ENCODE measurements at regions not wholly inside any gene's neighbourhood (a gene's known extent, or its start where the extent isn't known, plus 50 kb on each side); places are given as distances from the start of the nearest gene placed in this dataset.

DNA sequence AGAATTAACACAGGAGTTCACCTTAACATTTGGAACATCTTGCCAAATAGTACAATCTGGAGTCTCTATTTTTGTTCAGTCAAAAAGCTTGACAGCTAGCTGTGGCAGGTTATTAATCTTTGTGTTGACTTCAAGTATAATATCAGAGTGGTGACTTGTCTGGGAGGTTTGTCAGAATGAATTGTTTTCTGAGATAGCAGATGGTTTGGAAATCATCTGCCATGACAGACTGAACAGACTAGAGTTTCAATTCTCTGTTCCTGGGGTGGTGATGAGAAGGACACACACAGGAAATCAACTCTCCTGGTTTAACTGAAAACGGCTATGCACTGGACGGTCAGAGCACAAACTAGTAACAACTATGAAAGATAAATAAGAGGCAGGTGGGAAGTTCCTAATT lies 203.3 kb upstream of the EMCN start:
- DNase-seq: no peak

DNA sequence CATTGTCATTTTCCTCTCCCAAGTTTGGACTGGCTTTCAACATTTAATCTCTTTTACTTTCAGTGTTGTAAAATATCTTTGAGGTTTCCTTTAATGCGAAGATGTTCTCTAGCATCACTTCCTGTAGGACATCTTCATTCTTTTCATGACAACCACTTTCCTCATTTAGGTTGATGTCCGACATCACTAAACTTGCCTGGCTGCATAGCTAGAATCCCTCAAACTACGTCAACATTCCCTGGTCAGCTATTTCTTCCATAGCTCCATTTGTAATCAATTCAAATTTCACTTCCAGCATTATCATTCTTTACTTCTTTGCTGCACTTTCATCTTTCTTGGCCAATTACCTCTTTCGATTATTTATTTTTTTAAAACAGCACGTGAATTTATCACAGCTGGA lies 198.6 kb upstream of the EMCN start:
- DNase-seq: no peak

DNA sequence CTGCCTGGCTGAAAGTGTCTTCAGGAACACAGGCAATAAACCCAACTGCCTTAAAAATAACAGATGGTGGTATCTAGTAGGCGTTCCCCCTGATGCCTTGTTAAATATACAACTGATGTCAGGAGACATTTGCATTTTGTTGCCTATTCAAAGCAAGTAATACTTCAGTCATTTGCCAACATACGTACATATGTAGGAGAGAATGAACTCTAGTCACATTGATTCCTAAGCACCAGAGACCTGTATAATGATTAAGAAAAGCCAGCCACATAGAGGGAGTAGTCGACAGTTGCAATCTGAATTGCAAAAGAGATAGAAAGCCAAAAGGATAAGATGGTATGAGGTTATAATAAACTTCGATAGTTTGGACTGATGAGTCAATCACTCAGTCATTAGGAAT lies 191.0 kb upstream of the EMCN start:
- no peak for DNase-seq

DNA sequence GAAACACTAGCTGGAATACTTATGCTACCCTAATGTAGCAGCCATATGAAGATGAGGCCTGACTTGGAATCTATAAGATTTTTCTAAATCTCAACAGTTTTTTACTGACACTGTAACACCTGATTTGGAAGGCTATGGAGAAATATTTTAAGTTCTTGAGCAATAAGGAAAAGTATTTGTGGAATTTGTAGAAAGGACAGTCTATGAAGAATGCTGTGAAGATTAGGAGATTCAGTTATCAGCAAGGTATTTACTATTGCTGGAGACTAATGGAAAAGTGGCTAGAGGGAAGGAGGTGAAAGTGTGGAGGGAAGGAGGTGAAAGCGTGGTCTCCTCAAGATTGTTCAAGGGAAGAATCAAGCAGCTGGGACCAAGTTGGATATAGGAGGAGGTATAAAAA lies 190.0 kb upstream of the EMCN start:
- no peak for DNase-seq

DNA sequence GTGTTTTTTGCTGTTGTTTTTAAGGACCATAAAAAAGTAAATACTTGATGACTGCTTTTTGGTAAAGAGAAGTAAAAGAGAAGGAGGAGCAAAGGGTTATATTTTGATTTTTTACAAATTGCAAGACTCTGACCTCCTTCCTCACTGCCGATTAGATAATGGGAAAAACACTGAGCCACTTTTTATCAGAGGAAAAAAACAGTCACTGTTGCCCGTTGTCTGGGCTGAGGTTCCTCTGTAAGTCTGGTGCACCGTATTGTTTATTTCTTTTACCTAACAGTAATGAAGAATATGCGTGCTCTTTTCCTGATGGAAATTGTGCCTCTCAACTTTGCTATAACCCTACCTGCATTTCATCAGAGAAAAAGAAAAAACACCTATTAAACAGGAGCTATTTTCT lies 178.7 kb upstream of the EMCN start:
- no peak for DNase-seq

DNA sequence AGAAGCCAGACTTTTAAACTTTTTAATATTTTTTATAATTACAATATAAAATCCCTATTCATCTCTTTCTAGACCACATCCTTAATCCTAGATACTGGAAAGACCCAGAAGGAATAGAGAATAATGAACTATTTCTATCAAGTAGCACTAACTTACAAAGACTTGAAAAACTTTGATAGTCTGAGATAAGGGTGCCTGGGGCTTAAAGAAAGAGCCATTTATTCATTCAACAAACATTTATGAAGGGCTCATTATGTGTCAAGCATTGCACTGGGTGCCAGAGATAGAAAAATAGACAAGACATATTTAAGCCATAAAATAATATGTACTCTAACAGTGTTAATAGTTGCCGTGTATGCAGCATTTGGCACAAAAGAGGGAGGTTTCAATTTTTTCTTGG lies 178.0 kb upstream of the EMCN start:
- DNase-seq: no peak

DNA sequence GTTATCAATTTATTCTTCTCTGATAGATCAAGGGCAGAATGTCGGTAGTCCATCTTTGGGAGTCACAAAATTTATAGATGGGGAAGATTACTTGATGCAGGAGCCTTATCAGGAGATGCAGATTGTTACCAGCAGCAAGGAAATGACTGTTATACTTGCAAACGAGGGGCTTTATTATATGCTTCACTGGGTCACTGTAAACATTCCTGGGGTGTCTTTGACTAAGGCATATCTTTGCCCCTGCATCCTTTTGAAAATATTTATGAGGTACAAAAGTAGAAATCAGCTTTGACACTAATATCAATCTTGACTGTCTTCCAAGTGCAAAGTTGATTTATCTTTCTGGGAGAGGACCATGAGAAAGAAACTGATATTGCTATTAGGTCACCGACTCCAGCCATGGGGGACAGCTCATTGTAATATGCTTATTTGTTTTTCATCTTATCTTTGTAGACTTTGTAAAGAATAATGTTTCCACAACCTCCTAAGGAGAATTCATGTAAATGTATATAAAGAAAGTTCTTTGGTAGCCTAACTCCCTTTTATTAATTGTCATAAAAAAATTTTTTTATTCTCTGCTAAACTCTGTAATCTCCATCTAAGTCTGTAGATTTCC lies 177.3 kb upstream of the EMCN start:
- DNase-seq: no peak

DNA sequence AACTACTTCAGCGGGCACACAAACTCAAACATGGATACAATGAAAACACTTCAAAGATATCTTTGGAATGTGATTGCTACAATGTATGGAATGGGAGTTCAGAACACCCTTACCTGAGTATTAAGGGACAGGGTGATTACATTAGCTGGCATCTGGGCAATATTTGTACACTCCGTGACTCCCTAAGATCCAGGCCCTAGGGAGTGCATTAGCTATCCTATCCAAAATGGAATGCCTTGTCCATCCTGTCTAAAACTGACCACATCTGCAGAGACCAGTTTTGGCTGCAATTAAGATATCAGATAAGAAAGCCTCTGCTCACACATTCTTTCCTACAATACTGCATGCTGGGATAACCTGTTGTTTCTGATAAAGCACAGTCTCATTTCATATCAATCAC lies 176.6 kb upstream of the EMCN start:
- no peak for DNase-seq

DNA sequence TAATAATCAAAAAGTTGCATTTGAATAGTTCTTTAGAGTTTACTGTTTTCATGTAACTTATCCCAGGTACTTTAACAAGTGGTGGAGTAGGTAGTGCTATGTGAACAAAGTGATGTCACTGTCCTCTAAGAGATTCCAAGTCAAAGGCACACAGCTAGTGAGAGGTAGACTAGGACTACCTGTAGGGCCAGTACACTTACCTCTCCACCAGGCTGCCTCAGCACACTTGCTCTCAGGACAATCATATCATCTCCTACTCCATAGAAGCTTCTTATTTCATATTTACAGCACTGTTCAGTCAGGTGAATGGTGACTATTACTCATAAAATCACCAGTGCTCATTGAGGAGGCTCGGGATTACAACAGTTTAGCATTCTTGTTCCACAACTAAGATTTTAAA lies 173.0 kb upstream of the EMCN start:
- DNase-seq: no peak

DNA sequence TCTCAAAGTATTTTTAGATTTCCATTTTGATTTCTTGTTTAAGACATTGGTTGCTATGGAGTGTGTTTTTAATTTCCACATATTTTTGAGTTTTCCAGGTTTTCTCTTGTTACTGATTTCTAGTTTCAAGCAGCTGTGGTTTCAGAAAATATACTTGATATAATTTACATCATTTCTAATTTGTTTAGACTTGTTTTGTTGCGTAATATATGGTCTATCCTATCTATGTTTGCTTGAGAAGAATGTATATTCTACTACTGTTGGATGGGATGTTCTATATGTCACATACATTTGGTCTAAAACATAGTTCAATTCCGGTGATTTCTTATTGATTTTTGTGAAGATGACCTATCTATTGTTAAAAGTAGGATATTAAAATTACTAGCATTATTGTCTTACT lies 170.5 kb upstream of the EMCN start:
- no peak for DNase-seq

DNA sequence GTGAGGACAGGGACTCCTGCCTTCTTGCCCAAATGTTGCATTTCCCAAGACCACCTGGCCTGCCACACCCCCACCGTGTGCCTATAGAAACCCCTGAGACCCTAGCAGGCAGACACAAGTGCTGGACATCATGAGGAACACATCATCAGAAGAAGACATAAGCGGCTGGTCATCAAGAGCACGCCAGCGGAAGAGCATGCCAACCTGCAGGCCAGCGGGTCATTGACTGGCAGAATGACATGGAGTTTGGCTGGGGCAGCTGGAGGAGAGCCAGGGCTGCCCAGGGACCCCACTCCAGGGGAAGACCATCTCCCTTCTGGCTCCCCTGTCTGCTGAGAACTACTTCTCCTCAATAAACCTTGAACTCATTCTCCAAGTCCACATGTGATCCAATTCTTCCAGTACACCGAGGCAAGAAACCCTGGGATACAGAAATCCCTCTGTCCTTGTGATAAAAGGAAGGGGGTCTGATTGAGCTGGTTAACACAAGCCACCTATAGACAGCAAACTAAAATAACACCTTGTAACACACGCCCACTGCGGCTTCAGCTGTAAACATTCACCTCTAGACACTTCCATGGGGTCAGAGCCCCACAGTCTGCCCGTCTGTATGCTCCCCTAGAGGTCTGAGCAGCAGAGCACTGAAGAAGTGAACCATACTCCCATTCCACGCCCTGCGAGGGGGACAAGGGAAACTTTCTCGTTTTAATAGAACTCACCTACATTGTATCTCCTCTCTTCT lies 164.8 kb upstream of the EMCN start:
- DNase-seq: no peak

DNA sequence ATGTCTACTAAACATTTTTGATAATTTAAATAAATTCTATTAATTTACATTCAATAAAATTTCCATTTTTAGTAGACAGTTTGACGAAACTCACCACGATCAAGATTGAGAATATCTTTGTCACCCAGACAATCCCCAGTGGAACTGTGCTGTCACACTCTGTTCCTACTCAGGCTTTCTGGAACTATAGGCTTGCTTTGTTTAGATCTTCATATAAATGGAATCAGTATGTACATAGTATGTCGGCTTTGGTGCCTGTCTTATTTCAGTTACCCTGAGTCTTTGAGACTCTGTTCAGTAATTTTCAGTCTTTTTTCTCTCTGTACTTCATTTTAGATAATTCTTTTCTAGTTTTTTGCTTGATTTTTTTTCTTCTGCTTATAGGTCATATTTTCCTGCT lies 163.5 kb upstream of the EMCN start:
- no peak for DNase-seq

DNA sequence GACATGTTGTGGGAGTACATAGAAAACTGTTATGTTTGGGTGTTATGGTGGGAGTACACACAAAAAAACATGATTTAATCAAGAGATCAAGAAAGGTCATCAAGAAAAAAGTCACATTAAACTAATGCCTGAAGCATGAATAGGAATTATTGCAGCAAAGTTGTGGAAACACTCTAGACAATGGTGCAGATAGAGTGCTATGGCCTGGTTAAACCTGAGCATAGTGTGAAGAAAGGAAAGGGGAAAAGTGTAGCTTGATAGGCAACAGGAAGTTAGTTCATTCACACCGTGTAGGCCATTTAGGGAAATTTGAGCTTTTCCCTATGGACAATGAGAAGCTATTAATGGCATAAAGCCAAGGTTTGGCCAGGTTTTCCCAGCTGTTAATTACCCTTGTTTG lies 162.1 kb upstream of the EMCN start:
- DNase-seq: no peak

DNA sequence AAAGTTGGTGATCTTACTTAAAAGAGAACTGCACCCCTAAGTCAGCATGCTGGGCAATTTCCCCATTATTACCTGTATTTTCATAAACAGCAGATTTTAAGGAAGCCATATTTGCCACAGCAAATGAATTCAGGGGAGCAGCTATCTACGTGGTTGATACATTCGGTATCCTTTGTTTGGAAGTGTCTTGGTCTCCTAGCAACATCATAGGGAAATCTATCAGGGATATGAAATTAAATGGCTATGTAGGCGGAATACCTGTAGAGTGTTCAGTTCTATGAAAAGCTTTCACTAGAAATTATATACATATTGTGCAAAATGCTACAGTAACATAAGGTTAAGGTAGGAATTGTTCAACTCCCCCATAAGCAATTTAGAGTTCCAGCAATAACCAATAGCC lies 157.2 kb upstream of the EMCN start:
- DNase-seq: no peak

DNA sequence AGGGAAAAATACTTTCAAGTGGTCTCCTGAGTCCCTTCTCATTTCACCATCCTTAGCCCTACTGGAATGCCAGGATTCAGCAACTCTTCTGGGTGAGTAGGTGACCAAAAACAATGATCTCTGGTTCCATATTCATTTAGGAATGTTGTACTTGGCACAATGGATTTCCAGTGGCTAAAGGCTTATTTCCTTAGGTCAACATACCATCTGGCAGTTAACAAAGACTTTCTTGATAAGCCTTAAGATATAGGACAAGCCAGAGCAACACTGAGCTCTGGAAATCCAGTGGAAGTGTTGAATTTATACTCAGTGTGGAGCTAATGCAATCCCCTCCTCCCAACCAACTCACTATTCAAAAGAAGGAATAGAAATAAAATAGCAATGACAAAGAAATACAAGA lies 139.4 kb upstream of the EMCN start:
- DNase-seq: no peak

DNA sequence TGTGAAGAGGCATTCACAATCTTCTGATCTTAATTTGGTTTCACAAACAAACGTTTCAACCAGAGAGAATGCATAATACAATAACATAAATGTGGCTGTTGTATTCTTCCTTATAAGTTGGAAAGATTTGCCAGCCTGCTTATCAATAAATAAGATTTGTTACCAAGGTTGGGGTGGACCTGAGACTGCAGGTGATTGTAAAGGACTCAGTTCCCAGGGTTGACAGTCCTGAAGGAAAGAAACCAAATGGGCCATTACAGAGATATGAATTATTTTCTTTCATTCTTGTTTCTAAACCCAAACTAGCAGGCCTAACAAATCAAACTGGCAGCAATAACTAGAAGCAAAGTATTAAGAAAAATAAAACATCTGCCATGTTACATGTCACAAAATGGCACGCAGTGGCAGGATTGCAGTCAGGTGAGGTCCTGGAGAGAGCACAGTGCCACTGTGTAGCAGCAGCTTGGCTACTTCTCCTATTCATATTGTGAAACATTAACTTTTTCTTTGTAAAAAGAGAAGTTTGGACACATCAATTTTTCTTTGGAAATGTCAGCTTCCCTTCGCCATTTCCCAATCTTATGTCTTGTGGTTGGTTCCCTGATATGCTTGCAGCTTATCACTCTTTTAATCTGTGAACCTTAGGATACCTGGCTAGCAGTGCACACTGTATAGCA lies 133.8 kb upstream of the EMCN start:
- DNase-seq: no peak

DNA sequence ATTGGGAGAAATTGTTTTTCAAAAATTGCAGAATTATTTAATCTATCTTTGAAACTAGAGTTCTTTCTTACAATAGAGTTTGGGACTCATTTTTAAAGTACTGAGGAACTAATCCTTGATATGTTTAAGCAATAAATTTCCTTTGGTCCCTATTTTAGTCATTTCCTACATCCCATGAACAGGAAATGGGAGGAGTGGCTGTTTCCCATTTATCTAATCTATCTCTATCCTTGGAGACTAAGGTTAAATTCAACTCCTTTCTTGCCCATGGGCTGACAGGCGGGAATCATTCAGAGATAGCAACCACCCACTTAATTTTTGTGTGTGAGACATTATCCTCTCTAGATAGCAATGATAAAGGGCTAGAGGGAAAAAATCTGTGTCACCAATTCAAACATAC lies 131.6 kb upstream of the EMCN start:
- DNase-seq: no peak

DNA sequence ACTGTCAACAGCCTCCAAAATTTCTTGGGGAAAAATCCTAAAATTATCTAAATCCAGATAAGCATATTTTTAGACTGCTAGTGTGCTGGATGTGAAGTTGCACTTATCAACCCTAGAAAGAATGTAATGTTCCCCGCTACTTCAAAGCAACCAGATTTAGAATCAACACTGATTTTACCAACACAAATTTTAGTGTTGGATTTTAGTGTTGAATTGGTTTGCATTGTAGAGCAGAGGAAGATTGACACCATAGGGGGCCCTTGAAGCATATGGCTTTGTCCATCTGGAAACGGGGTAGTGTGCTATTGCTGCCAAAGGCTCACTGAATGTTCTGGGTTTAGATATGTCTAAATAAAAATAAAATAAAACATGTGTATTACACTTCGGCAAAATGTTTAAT lies 126.3 kb upstream of the EMCN start:
- DNase-seq: no peak

DNA sequence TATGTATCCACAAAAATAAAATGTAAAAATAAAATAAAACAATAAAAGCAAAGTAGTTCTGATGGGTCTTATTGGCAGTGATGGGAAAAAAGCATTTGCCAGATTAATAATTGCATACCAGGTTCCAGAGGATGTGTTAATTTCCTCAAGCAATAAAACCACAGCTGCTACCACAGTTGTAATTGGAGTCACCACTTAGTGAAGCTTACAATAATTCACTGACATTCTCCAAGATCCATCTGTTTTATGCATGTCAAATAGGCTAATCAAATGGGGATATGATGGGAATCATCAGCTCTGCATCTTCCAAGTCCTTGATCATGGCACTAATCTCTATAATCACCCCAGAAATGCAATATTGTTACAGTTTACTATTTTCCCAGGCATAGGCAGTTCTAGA lies 123.5 kb upstream of the EMCN start:
- no peak for DNase-seq

DNA sequence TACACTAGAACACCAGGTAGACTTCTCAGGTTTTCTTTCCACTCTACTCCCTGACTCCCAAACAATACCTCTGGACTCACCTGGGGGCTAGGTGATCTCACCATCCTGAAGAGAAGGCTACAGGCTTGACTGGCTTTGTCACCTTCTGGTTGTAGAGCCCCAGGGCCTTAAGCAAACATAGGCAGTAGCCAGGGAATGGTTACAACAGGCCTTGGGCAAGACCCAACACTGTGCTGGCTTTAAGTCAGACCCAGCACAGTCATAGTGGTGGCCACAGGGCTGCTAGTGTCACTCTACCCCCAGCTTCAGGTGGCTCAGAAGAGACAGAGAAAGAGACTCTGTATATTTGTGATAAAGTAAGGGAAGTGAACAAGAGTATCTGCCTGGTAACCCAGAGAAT lies 118.1 kb upstream of the EMCN start:
- no peak for DNase-seq

DNA sequence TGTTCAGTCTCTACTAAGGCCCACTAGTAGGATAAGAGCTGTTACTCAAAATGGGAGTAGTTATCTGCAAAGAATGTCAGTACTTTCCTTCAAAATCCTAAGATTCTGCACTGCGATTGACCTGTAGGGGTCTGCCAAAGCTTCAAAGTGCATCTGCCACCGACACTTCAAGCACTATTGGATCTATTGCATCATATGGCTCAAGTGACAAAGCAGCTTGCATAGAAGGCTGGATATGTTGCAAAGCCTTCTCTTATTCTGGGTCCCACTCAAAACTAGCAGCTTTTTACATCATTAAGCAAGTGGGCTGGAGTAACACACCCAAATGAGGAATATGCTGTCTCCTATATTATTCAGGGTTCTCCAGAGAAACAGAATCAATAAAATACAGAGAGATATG lies 115.4 kb upstream of the EMCN start:
- no peak for DNase-seq

DNA sequence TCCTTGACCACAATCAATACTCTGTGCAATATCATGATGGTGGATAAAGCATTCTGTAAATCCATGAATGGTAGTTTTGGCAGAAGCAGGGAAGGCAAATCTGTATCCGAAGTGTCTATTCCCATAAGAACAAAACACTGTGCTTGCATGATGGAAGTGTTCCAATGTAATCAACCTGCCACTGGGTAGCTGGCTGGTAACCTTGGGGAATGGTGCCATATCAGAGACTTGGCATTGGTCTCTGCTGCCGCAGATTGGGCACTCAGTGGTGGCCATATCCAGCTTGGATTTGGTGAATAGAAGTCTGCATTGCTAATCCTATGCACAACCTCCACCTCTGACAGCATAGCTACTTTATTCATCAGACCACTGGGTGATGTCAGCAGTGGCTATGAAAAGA lies 114.3 kb upstream of the EMCN start:
- DNase-seq: no peak

DNA sequence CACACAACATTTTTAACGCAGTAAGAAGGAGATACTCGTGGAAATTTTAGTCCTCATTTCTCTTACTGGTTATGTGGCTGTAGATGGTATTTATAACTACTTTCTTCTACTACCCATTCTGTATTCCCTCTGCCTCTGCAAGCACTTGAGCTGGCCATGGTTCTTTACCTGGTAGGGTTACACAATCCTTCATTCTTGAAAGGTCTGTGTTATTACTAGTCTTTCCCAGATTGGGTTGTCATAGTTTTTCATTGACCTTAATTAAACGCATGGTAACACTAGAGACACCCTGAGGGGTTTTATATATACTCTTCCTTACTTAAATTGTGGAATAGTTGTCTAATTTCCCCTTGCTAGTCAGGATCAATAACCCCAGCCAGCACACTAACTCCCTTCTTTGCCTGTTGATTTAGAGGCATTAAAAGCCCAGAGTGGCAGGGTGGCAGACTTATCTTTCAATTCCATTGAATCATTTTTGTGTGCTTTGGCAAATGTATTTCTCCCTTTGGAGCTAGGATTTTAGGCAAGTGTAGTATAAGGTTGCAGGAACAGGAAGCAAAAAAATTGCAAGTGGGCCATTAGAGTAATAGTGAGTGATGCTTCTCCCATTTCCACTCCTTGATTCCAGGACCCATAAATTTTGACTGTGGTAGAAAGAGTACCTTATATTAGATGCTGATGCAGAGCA lies 113.6 kb upstream of the EMCN start:
- DNase-seq: no peak

DNA sequence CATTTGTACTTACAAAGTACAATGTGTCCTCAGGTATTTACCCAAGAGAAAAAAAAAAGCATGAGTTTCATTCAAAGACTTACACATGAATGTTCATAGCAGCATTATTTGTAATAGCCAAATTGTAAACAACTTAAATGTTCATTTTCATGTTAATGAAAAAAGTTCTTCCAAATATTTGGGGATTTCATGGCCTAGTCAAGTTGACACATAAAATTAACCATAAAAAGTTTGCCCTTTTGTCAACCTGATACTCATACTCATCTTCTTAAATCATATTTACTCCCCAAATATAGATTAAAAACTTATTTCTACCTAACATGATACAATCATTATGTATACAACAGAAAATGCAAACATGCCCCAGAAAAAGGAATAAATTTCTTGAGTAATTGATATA lies 112.5 kb upstream of the EMCN start:
- no peak for DNase-seq
